GM21447 (cell line): ENCODE measurements at regions not wholly inside any gene's neighbourhood (a gene's known extent, or its start where the extent isn't known, plus 50 kb on each side); places are given as distances from the start of the nearest gene placed in this dataset.

ENCODE experiments used
- ATAC-seq: cut with Tn5 transposase; IDR thresholded peaks from one replicate; pipeline ENCODE4 v1.9.1; 2021; ENCODE audit not compliant: unreplicated experiment

- no peak for ATAC-seq
These were observed 49.7 kb downstream of the GLI2 start for GRCh38 chr2:120785228-120785966.

GRCh38 chr2:120786038-120786960, 50.6 kb downstream of the GLI2 start:
- ATAC-seq, result no peak

GRCh38 chr2:120787111-120787821, 51.6 kb downstream of the GLI2 start:
- no peak for ATAC-seq

- ATAC-seq, result no peak
These were observed 52.4 kb downstream of the GLI2 start for GRCh38 chr2:120787822-120788700.

- ATAC-seq, result no peak
These were observed 55.7 kb downstream of the GLI2 start for GRCh38 chr2:120791243-120791961.

GRCh38 chr2:120791962-120792297, 56.3 kb downstream of the GLI2 start:
- ATAC-seq, result no peak

GRCh38 chr2:120793682-120794403, 58.2 kb downstream of the GLI2 start:
- ATAC-seq, result no peak

GRCh38 chr2:120794716-120795115, 59.0 kb downstream of the GLI2 start:
- ATAC-seq, result no peak

GRCh38 chr2:120796094-120796493, 60.4 kb downstream of the GLI2 start:
- ATAC-seq, result no peak

GRCh38 chr2:120797421-120798221, 62.0 kb downstream of the GLI2 start:
- ATAC-seq, result no peak

GRCh38 chr2:120798567-120799247, 63.0 kb downstream of the GLI2 start:
- no peak for ATAC-seq

GRCh38 chr2:120802158-120802557, 66.5 kb downstream of the GLI2 start:
- no peak for ATAC-seq

- no peak for ATAC-seq
These were observed 67.3 kb downstream of the GLI2 start for GRCh38 chr2:120802867-120803484.

GRCh38 chr2:120803764-120804335, 68.2 kb downstream of the GLI2 start:
- ATAC-seq, result no peak

GRCh38 chr2:120804459-120804858, 68.8 kb downstream of the GLI2 start:
- ATAC-seq, result no peak

GRCh38 chr2:120805011-120805410, 69.3 kb downstream of the GLI2 start:
- ATAC-seq, result no peak

GRCh38 chr2:120805602-120806001, 69.9 kb downstream of the GLI2 start:
- ATAC-seq, result no peak
